Stimulated activated CD8-positive, alpha-beta memory T cell treated with anti-CD3 and anti-CD28 coated beads, Interleukin-12 subunit alpha, Interleukin-12 subunit beta, amount 100 ng/mL, for 1 hour (primary cell): ENCODE measurements at regions not wholly inside any gene's neighbourhood (a gene's known extent, or its start where the extent isn't known, plus 50 kb on each side); places are given as distances from the start of the nearest gene placed in this dataset.
"Not testable (repeated sequence)": the region's sequence is repeated elsewhere in the genome, so short reads cannot be mapped to it uniquely, and the experiment has no call there.

Source experiments
- DNase-seq: peaks from one replicate; pipeline ENCODE4 v3.0.0-alpha.2; 2020; ENCODE audit warnings: low read depth

- DNase-seq: no peak
Measured at GRCh38 chr5:90133941-90134340, 275.6 kb downstream of the CETN3 start.

GRCh38 chr5:90131383-90132133 lies 278.0 kb downstream of the CETN3 start:
- no peak for DNase-seq

GRCh38 chr5:90128551-90128950 lies 281.0 kb downstream of the CETN3 start:
- DNase-seq: no peak

- DNase-seq: no peak
Measured at GRCh38 chr5:90119531-90119971, 290.0 kb downstream of the CETN3 start.

GRCh38 chr5:90117005-90117404 lies 292.6 kb downstream of the CETN3 start:
- DNase-seq: no peak

- no peak for DNase-seq
Measured at GRCh38 chr5:90113108-90113507, 296.4 kb downstream of the CETN3 start.

GRCh38 chr5:90112033-90112692 lies 297.4 kb downstream of the CETN3 start:
- DNase-seq: no peak

GRCh38 chr5:90111364-90112032 lies 298.1 kb downstream of the CETN3 start:
- no peak for DNase-seq

GRCh38 chr5:90109285-90109684 lies 300.3 kb downstream of the CETN3 start:
- DNase-seq: no peak

GRCh38 chr5:90099099-90099498 lies 310.5 kb downstream of the CETN3 start:
- DNase-seq: no peak

GRCh38 chr5:90097082-90097477 lies 312.5 kb downstream of the CETN3 start:
- DNase-seq: no peak

- no peak for DNase-seq
Measured at GRCh38 chr5:90096415-90097081, 313.0 kb downstream of the CETN3 start.

GRCh38 chr5:90095292-90096060 lies 314.1 kb downstream of the CETN3 start:
- DNase-seq: no peak

- DNase-seq: no peak
Measured at GRCh38 chr5:90093751-90094485, 315.6 kb downstream of the CETN3 start.

GRCh38 chr5:90092734-90093133 lies 316.8 kb downstream of the CETN3 start:
- no peak for DNase-seq

- DNase-seq: no peak
Measured at GRCh38 chr5:90084342-90084741, 325.2 kb downstream of the CETN3 start.

GRCh38 chr5:90073026-90073570 lies 336.5 kb downstream of the CETN3 start:
- DNase-seq: not testable (repeated sequence)

GRCh38 chr5:90071656-90072055 lies 337.9 kb downstream of the CETN3 start:
- DNase-seq: no peak

- no peak for DNase-seq
Measured at GRCh38 chr5:90071066-90071465, 338.5 kb downstream of the CETN3 start.

- DNase-seq: no peak
Measured at GRCh38 chr5:90066920-90067319, 342.6 kb downstream of the CETN3 start.
